ENCODE measurements at regions not wholly inside any gene's neighbourhood (a gene's known extent, or its start where the extent isn't known, plus 50 kb on each side); places are given as distances from the start of the nearest gene placed in this dataset.

DNA sequence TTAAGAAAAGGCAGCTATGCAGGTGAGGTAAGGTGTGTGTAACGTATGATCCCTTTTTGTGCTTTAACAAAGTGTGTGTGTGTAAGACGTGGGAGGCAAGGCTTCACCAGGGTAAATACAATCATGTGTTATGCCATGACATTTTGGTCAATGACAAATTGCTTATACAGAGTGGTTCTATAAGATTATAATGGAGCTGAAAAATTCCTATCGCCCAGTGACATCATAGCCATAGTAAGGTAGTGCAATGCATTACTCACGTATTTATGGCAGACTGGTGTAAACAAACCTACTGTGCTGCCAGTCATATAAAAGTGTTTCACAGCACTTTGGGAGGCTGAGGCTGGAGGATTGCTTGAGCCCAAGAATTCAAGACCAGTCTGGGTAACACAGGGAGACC, 60.2 kb upstream of the LCTL start:
- TF ChIP-seq, protein P1, sequence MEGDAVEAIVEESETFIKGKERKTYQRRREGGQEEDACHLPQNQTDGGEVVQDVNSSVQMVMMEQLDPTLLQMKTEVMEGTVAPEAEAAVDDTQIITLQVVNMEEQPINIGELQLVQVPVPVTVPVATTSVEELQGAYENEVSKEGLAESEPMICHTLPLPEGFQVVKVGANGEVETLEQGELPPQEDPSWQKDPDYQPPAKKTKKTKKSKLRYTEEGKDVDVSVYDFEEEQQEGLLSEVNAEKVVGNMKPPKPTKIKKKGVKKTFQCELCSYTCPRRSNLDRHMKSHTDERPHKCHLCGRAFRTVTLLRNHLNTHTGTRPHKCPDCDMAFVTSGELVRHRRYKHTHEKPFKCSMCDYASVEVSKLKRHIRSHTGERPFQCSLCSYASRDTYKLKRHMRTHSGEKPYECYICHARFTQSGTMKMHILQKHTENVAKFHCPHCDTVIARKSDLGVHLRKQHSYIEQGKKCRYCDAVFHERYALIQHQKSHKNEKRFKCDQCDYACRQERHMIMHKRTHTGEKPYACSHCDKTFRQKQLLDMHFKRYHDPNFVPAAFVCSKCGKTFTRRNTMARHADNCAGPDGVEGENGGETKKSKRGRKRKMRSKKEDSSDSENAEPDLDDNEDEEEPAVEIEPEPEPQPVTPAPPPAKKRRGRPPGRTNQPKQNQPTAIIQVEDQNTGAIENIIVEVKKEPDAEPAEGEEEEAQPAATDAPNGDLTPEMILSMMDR (IDR thresholded peaks at IDR 0.05), result no peak
- TF ChIP-seq EP300 (IDR thresholded peaks at IDR 0.05), result no peak
- TF ChIP-seq POLR2AphosphoS5 (IDR thresholded peaks at IDR 0.05), result no peak
- TF ChIP-seq POLR2A (IDR thresholded peaks at IDR 0.05), result no peak

Data from sigmoid colon (tissue), 4 donors.